GM23338 (cell line): ENCODE measurements at regions not wholly inside any gene's neighbourhood (a gene's known extent, or its start where the extent isn't known, plus 50 kb on each side); places are given as distances from the start of the nearest gene placed in this dataset.

ENCODE experiments used
- POLR2AphosphoS5 ChIP-seq: IDR thresholded peaks from 2 replicates; pipeline ENCODE4 v1.6.1; 2016; ENCODE audit warnings: antibody characterized with exemption, low read depth
- TF ChIP-seq, protein P1 (sequence below): fragments of 250-450 bp; sonication (Bioruptor Pico); IDR thresholded peaks from 2 replicates; pipeline ENCODE4 v1.5.0; 2020; ENCODE audit warnings: mild to moderate bottlenecking, moderate library complexity
- TF ChIP-seq, protein P2 (sequence below), 2 experiments: fragments of 200-600 bp in 1 of 2; sonication (generic) in 1 of 2; conservative IDR thresholded peaks; 2 replicates each; pipeline versions ENCODE4 v1.5.1 to v1.6.1; 2016 to 2017; ENCODE audit warnings: antibody characterized with exemption in 2 of 2, low read depth in 2 of 2, mild to moderate bottlenecking in 2 of 2, moderate library complexity in 1 of 2
- TF ChIP-seq, protein P3 (sequence below): IDR thresholded peaks from one replicate; pipeline ENCODE4 v1.6.1; 2018; ENCODE audit warnings: antibody characterized with exemption; ENCODE audit not compliant: unreplicated experiment

DNA sequence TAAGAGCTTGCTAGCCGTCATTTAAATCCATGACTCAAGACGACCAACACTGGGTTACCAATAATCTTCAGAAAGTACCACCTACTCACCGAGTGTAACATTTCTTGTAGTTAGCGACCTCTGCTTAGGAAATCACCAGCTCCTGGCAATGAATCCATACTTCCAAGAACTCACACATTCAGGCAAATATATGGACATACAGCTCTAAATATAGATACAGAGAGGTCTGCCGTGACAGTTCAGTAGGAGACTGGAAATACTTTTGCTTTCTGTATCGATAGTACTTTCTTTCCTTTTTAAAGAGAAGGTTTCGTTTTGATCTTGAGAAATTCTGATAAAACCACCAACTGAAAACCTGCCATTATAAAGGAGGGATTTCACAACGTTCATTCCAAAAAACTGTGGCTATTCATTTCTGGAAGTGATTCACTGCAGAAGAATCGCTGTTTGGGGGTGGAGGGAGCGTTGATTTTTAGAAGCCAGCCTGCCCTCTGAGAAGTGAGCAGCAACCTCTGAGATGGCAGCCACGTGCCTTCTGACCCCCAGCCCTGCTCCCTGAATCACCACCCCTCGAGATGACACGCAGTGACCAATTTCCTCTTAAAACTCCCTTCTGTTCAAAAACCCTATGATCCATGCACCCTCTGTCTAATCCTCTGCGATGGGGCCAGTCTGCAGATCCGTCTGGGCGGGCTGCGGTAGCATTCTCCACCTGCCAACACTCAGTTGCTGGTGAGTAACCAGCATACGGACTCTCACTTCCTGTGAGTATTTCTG, 179.0 kb upstream of the KLF14 start (continued):
- TF ChIP-seq, protein P1, sequence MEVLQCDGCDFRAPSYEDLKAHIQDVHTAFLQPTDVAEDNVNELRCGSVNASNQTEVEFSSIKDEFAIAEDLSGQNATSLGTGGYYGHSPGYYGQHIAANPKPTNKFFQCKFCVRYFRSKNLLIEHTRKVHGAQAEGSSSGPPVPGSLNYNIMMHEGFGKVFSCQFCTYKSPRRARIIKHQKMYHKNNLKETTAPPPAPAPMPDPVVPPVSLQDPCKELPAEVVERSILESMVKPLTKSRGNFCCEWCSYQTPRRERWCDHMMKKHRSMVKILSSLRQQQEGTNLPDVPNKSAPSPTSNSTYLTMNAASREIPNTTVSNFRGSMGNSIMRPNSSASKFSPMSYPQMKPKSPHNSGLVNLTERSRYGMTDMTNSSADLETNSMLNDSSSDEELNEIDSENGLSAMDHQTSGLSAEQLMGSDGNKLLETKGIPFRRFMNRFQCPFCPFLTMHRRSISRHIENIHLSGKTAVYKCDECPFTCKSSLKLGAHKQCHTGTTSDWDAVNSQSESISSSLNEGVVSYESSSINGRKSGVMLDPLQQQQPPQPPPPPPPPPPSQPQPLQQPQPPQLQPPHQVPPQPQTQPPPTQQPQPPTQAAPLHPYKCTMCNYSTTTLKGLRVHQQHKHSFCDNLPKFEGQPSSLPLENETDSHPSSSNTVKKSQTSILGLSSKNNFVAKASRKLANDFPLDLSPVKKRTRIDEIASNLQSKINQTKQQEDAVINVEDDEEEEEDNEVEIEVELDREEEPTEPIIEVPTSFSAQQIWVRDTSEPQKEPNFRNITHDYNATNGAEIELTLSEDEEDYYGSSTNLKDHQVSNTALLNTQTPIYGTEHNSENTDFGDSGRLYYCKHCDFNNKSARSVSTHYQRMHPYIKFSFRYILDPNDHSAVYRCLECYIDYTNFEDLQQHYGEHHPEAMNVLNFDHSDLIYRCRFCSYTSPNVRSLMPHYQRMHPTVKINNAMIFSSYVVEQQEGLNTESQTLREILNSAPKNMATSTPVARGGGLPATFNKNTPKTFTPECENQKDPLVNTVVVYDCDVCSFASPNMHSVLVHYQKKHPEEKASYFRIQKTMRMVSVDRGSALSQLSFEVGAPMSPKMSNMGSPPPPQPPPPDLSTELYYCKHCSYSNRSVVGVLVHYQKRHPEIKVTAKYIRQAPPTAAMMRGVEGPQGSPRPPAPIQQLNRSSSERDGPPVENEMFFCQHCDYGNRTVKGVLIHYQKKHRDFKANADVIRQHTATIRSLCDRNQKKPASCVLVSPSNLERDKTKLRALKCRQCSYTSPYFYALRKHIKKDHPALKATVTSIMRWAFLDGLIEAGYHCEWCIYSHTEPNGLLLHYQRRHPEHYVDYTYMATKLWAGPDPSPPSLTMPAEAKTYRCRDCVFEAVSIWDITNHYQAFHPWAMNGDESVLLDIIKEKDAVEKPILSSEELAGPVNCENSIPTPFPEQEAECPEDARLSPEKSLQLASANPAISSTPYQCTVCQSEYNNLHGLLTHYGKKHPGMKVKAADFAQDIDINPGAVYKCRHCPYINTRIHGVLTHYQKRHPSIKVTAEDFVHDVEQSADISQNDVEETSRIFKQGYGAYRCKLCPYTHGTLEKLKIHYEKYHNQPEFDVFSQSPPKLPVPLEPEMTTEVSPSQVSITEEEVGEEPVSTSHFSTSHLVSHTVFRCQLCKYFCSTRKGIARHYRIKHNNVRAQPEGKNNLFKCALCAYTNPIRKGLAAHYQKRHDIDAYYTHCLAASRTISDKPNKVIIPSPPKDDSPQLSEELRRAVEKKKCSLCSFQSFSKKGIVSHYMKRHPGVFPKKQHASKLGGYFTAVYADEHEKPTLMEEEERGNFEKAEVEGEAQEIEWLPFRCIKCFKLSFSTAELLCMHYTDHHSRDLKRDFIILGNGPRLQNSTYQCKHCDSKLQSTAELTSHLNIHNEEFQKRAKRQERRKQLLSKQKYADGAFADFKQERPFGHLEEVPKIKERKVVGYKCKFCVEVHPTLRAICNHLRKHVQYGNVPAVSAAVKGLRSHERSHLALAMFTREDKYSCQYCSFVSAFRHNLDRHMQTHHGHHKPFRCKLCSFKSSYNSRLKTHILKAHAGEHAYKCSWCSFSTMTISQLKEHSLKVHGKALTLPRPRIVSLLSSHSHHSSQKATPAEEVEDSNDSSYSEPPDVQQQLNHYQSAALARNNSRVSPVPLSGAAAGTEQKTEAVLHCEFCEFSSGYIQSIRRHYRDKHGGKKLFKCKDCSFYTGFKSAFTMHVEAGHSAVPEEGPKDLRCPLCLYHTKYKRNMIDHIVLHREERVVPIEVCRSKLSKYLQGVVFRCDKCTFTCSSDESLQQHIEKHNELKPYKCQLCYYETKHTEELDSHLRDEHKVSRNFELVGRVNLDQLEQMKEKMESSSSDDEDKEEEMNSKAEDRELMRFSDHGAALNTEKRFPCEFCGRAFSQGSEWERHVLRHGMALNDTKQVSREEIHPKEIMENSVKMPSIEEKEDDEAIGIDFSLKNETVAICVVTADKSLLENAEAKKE (CRISPR knock-in tag): no peak
- TF ChIP-seq, protein P2, sequence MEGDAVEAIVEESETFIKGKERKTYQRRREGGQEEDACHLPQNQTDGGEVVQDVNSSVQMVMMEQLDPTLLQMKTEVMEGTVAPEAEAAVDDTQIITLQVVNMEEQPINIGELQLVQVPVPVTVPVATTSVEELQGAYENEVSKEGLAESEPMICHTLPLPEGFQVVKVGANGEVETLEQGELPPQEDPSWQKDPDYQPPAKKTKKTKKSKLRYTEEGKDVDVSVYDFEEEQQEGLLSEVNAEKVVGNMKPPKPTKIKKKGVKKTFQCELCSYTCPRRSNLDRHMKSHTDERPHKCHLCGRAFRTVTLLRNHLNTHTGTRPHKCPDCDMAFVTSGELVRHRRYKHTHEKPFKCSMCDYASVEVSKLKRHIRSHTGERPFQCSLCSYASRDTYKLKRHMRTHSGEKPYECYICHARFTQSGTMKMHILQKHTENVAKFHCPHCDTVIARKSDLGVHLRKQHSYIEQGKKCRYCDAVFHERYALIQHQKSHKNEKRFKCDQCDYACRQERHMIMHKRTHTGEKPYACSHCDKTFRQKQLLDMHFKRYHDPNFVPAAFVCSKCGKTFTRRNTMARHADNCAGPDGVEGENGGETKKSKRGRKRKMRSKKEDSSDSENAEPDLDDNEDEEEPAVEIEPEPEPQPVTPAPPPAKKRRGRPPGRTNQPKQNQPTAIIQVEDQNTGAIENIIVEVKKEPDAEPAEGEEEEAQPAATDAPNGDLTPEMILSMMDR (conservative IDR thresholded peaks at IDR 0.05; ENCODE audit: low read depth in 2 of 2): no peak
- no peak for TF ChIP-seq POLR2AphosphoS5
- TF ChIP-seq, protein P3, sequence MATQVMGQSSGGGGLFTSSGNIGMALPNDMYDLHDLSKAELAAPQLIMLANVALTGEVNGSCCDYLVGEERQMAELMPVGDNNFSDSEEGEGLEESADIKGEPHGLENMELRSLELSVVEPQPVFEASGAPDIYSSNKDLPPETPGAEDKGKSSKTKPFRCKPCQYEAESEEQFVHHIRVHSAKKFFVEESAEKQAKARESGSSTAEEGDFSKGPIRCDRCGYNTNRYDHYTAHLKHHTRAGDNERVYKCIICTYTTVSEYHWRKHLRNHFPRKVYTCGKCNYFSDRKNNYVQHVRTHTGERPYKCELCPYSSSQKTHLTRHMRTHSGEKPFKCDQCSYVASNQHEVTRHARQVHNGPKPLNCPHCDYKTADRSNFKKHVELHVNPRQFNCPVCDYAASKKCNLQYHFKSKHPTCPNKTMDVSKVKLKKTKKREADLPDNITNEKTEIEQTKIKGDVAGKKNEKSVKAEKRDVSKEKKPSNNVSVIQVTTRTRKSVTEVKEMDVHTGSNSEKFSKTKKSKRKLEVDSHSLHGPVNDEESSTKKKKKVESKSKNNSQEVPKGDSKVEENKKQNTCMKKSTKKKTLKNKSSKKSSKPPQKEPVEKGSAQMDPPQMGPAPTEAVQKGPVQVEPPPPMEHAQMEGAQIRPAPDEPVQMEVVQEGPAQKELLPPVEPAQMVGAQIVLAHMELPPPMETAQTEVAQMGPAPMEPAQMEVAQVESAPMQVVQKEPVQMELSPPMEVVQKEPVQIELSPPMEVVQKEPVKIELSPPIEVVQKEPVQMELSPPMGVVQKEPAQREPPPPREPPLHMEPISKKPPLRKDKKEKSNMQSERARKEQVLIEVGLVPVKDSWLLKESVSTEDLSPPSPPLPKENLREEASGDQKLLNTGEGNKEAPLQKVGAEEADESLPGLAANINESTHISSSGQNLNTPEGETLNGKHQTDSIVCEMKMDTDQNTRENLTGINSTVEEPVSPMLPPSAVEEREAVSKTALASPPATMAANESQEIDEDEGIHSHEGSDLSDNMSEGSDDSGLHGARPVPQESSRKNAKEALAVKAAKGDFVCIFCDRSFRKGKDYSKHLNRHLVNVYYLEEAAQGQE: no peak
